H1 (cell line): ENCODE measurements at regions not wholly inside any gene's neighbourhood (a gene's known extent, or its start where the extent isn't known, plus 50 kb on each side); places are given as distances from the start of the nearest gene placed in this dataset.

Source experiments
- CTCF ChIA-PET: fragments of 300-600 bp; sonication (Branson Sonifier 250); formaldehyde crosslinking; loops from one replicate; lab custom pipeline; 2021; ENCODE audit not compliant: partially characterized antibody; lab: Charles Lee
- POLR2A ChIA-PET: fragments of 300-600 bp; sonication (Branson Sonifier 250); formaldehyde crosslinking; loops from one replicate; lab custom pipeline; 2021; ENCODE audit warnings: inconsistent platforms; ENCODE audit not compliant: partially characterized antibody; lab: Charles Lee
- DNase-seq, 2 experiments: peaks; one replicate each; pipeline versions ENCODE4 v3.0.0 to v3.0.0-alpha.2; 2010 to 2022; ENCODE audit warnings: low spot score in 2 of 2, low read depth in 1 of 2, mixed read lengths in 1 of 2
- FAIRE-seq: peaks from 2 replicates; lab custom pipeline; 2011; peaks lifted over from hg19 to GRCh38; lab: Jason Lieb, UNC
- H2AFZ ChIP-seq: 2 replicates; pipeline ENCODE4 v1.8.1; 2012; ENCODE audit warnings: low read length, inconsistent platforms
- H2AK5ac ChIP-seq: 2 replicates; pipeline ENCODE4 v1.6.1; 2013; ENCODE audit warnings: low read depth, low read length
- H2BK120ac ChIP-seq: replicated peaks from 2 replicates; pipeline ENCODE3; 2013; ENCODE audit warnings: low read depth, low read length, inconsistent platforms
- H2BK12ac ChIP-seq: 2 replicates; pipeline ENCODE4 v1.6.1; 2013; ENCODE audit warnings: low read depth, low read length
- H2BK15ac ChIP-seq: 2 replicates; pipeline ENCODE4 v1.6.1; 2013; ENCODE audit warnings: low read length
- H2BK20ac ChIP-seq: 2 replicates; pipeline ENCODE4 v1.6.1; 2013; ENCODE audit warnings: low read length
- H2BK5ac ChIP-seq: 2 replicates; pipeline ENCODE4 v1.6.1; 2013; ENCODE audit warnings: low read depth, low read length
- H3K14ac ChIP-seq: 2 replicates; pipeline ENCODE4 v1.6.1; 2013; ENCODE audit warnings: inconsistent platforms; ENCODE audit not compliant: insufficient read length
- H3K18ac ChIP-seq: 2 replicates; pipeline ENCODE4 v1.6.1; 2013; ENCODE audit warnings: low read length; ENCODE audit errors: extremely low read depth
- H3K23ac ChIP-seq: 2 replicates; pipeline ENCODE4 v1.6.1; 2013; ENCODE audit warnings: inconsistent platforms; ENCODE audit not compliant: insufficient read length
- H3K23me2 ChIP-seq: 2 replicates; pipeline ENCODE4 v1.6.1; 2013; ENCODE audit warnings: low read depth, low read length
- H3K27ac ChIP-seq: 2 replicates; pipeline ENCODE4 v1.6.1; 2011; ENCODE audit warnings: low read depth, low read length, inconsistent platforms
- H3K27me3 ChIP-seq, 4 experiments: replicated peaks in 1 of 4; 1 replicate in 1 of 4; 2 replicates in 3 of 4; pipeline versions ENCODE4 v1.6.1 to v1.8.1; 2011 to 2013; ENCODE audit warnings: low read length in 3 of 4, mild to moderate bottlenecking in 3 of 4, inconsistent platforms in 2 of 4, mixed read lengths in 2 of 4, moderate library complexity in 1 of 4; ENCODE audit not compliant: control insufficient read depth in 3 of 4, insufficient read depth in 3 of 4; ENCODE audit errors: extremely low read depth in 1 of 4
- H3K36me3 ChIP-seq, 4 experiments: 2 replicates each; pipeline versions ENCODE4 v1.6.1 to v1.8.1; 2011 to 2013; ENCODE audit warnings: mild to moderate bottlenecking in 4 of 4, low read length in 3 of 4, moderate library complexity in 2 of 4, control low read depth in 1 of 4, inconsistent platforms in 1 of 4; ENCODE audit not compliant: insufficient read depth in 4 of 4, control insufficient read depth in 2 of 4
- H3K4ac ChIP-seq: replicated peaks from 2 replicates; pipeline ENCODE3; 2013; ENCODE audit warnings: low read length, low read depth, mixed read lengths, inconsistent platforms; ENCODE audit not compliant: insufficient read length
- H3K4me1 ChIP-seq, 4 experiments: replicated peaks in 1 of 4; 1 replicate in 1 of 4; 2 replicates in 3 of 4; pipeline versions ENCODE4 v1.6.1 to v1.8.1; 2011 to 2013; ENCODE audit warnings: low read length in 3 of 4, inconsistent platforms in 2 of 4, mixed read lengths in 1 of 4; ENCODE audit not compliant: insufficient read depth in 4 of 4, control insufficient read depth in 3 of 4
- H3K4me2 ChIP-seq, 2 experiments: 2 replicates each; pipeline versions ENCODE4 v1.6.1 to v1.8.1; 2011 to 2013; ENCODE audit warnings: low read depth in 2 of 2, low read length in 2 of 2, control low read depth in 1 of 2, inconsistent platforms in 1 of 2, mild to moderate bottlenecking in 1 of 2; ENCODE audit not compliant: insufficient read depth in 1 of 2
- H3K4me3 ChIP-seq, 4 experiments: fragments of 200-600, 300-600 bp in 1 of 4; sonication (generic), shearing (Covaris generic), sonication (Bioruptor Twin) in 1 of 4; 2 replicates each; pipeline versions ENCODE4 v1.5.1 to v1.8.1; 2011 to 2016; ENCODE audit warnings: low read length in 4 of 4, low read depth in 3 of 4, control low read depth in 2 of 4, inconsistent platforms in 2 of 4, mild to moderate bottlenecking in 2 of 4, mixed read lengths in 1 of 4, moderate library complexity in 1 of 4; ENCODE audit not compliant: insufficient read depth in 2 of 4; ENCODE audit errors: extremely low read depth in 1 of 4
- H3K56ac ChIP-seq: replicated peaks from 2 replicates; pipeline ENCODE3; 2013; ENCODE audit warnings: low read depth, mild to moderate bottlenecking, mixed read lengths, low read length, inconsistent platforms; ENCODE audit not compliant: insufficient read length
- H3K79me1 ChIP-seq: 2 replicates; pipeline ENCODE4 v1.6.1; 2013; ENCODE audit warnings: low read depth, low read length, control low read depth
- H3K79me2 ChIP-seq, 2 experiments: 2 replicates each; pipeline versions ENCODE4 v1.6.1 to v1.8.1; 2012 to 2013; ENCODE audit warnings: low read length in 2 of 2, mild to moderate bottlenecking in 2 of 2, inconsistent platforms in 1 of 2; ENCODE audit not compliant: insufficient read depth in 2 of 2, control insufficient read depth in 1 of 2
- H3K9ac ChIP-seq, 4 experiments: replicated peaks in 1 of 4; 1 replicate in 1 of 4; 2 replicates in 3 of 4; pipeline versions ENCODE4 v1.6.1 to v1.8.1; 2011 to 2013; ENCODE audit warnings: low read depth in 3 of 4, low read length in 3 of 4, control low read depth in 2 of 4, mild to moderate bottlenecking in 2 of 4, moderate library complexity in 2 of 4, inconsistent platforms in 1 of 4; ENCODE audit errors: extremely low read depth in 1 of 4
- H3K9me3 ChIP-seq, 2 experiments: 2 replicates each; pipeline versions ENCODE4 v1.6.1 to v1.8.1; 2012 to 2013; ENCODE audit warnings: mild to moderate bottlenecking in 2 of 2, moderate library complexity in 2 of 2, control low read depth in 1 of 2, inconsistent platforms in 1 of 2, low read depth in 1 of 2, low read length in 1 of 2, mixed read lengths in 1 of 2; ENCODE audit not compliant: insufficient read depth in 2 of 2
- H4K20me1 ChIP-seq, 2 experiments: replicated peaks in 1 of 2; 2 replicates each; pipeline versions ENCODE3 to v1.8.1; 2011 to 2013; ENCODE audit warnings: inconsistent platforms in 2 of 2, low read length in 2 of 2, mild to moderate bottlenecking in 1 of 2; ENCODE audit not compliant: insufficient read depth in 2 of 2, control insufficient read depth in 1 of 2
- H4K5ac ChIP-seq: 2 replicates; pipeline ENCODE4 v1.6.1; 2013; ENCODE audit warnings: low read length, low read depth, mixed read lengths, inconsistent platforms; ENCODE audit not compliant: insufficient read length
- H4K8ac ChIP-seq: 2 replicates; pipeline ENCODE4 v1.8.0; 2013; ENCODE audit warnings: mild to moderate bottlenecking, moderate library complexity, low read length, inconsistent platforms; ENCODE audit not compliant: insufficient read depth; ENCODE audit errors: extremely low read depth
- H4K91ac ChIP-seq: replicated peaks from 2 replicates; pipeline ENCODE3; 2013; ENCODE audit warnings: low read length, mixed read lengths, inconsistent platforms; ENCODE audit not compliant: insufficient read length
- CBX5 ChIP-seq: fragments of 300-800, 300-1000 bp; sonication (generic); IDR thresholded peaks from 2 replicates; pipeline ENCODE4 v1.7.1; 2016; ENCODE audit warnings: antibody characterized with exemption, low read length, low read depth
- JUND ChIP-seq: IDR thresholded peaks from 2 replicates; pipeline ENCODE4 v1.6.1; 2011; ENCODE audit warnings: mild to moderate bottlenecking, improper control_type of control experiment, low read length
- NRF1 ChIP-seq: IDR thresholded peaks from 2 replicates; pipeline ENCODE4 v1.6.1; 2011; ENCODE audit warnings: mild to moderate bottlenecking, low read depth, low read length, improper control_type of control experiment
- WGBS, 2 experiments: shearing (Covaris generic) in 1 of 2; methylation state at CpG; one replicate each; pipeline versions ENCODE4 v1.1.6 to v1.1.7; 2013 to 2015; ENCODE audit warnings: low lambda C conversion rate in 2 of 2, mixed read lengths in 2 of 2, inconsistent platforms in 1 of 2, low coverage in 1 of 2, missing lambda C conversion rate in 1 of 2; ENCODE audit not compliant: insufficient replicate concordance in 2 of 2, insufficient coverage in 1 of 2, insufficient read length in 1 of 2; ENCODE audit errors: extremely low coverage in 1 of 2, missing lambda C conversion rate in 1 of 2; 5-methylcytosine and 5-hydroxymethylcytosine counted together

GRCh38 chr4:83962492-83962891, 426.6 kb downstream of the GPAT3 start:
- no peak overlapping the region for H3K4me3 ChIP-seq
- H3K79me2 ChIP-seq, result no peaks in the 10 kb centered on the region
- peaks cover 0 to 9% (median 0%) of the 10 kb centered on the region in 4 experiments; a peak in 5 of 8 replicates for H3K36me3 ChIP-seq
- peaks cover 0 to 1% (median 0%) of the 10 kb centered on the region in 4 experiments; a peak in 1 of 7 replicates for H3K27me3 ChIP-seq
- H4K5ac ChIP-seq, result no peak overlapping the region
- H2BK15ac ChIP-seq, result no peak overlapping the region
- DNase-seq, result no peak
- no peak overlapping the region for H4K91ac ChIP-seq
- no peak overlapping the region for H2BK12ac ChIP-seq
- H3K4me2 ChIP-seq, result no peak overlapping the region
- no peak overlapping the region for H3K23ac ChIP-seq
- no peak overlapping the region for H2AK5ac ChIP-seq
- H4K20me1 ChIP-seq, result no peaks in the 10 kb centered on the region
- no peak for FAIRE-seq
- H2BK5ac ChIP-seq, result no peak overlapping the region
- no peak overlapping the region for H2AFZ ChIP-seq
- no peaks in the 10 kb centered on the region for H3K4me1 ChIP-seq
- H3K56ac ChIP-seq, result no peak overlapping the region
- H3K18ac ChIP-seq, result no peak overlapping the region
- 95% methylated on average over 4 of the region's 4 CpGs; no CpG with 5 or more reads in 1 of the 2 experiments for WGBS, 2 experiments
- H4K8ac ChIP-seq, result no peak overlapping the region
- no peak overlapping the region for H3K27ac ChIP-seq
- no peak overlapping the region for H3K4ac ChIP-seq
- H2BK120ac ChIP-seq, result no peak overlapping the region
- H3K14ac ChIP-seq, result no peak overlapping the region
- H3K79me1 ChIP-seq, result no peaks in the 10 kb centered on the region
- ChIA-PET CTCF (no interaction called here), POLR2A (no interaction called here)
- H3K9ac ChIP-seq, result no peak overlapping the region
- no peaks in the 10 kb centered on the region for H3K23me2 ChIP-seq
- no peak overlapping the region for H2BK20ac ChIP-seq
- peaks cover 21 to 25% of the 10 kb centered on the region in 2 experiments for H3K9me3 ChIP-seq
- no peak for TF ChIP-seq CBX5
- no peak for TF ChIP-seq JUND
- TF ChIP-seq NRF1, result no peak
